Liver (tissue), 8 donors: ENCODE measurements at regions not wholly inside any gene's neighbourhood (a gene's known extent, or its start where the extent isn't known, plus 50 kb on each side); places are given as distances from the start of the nearest gene placed in this dataset.

Source experiments
- DNase-seq: peaks from one replicate; pipeline ENCODE4 v3.0.0-alpha.2; 2017; ENCODE audit warnings: low spot score
- H3K27ac ChIP-seq, 2 donors: one replicate each; pipeline ENCODE4 v1.7.0; 2013; ENCODE audit warnings: inconsistent platforms in 2 of 2, low read length in 2 of 2, control low read depth in 1 of 2, low read depth in 1 of 2, mild to moderate bottlenecking in 1 of 2
- H3K27me3 ChIP-seq, 4 donors: one replicate each; pipeline versions ENCODE4 v1.6.1 to v1.7.0; 2013; ENCODE audit warnings: low read length in 3 of 4, inconsistent platforms in 1 of 4, mild to moderate bottlenecking in 1 of 4, moderate library complexity in 1 of 4; ENCODE audit not compliant: control insufficient read depth in 4 of 4, insufficient read depth in 4 of 4
- H3K36me3 ChIP-seq, 4 donors: one replicate each; pipeline versions ENCODE4 v1.6.1 to v1.7.0; 2013; ENCODE audit warnings: low read length in 3 of 4, mild to moderate bottlenecking in 3 of 4, low read depth in 1 of 4, moderate library complexity in 1 of 4; ENCODE audit not compliant: control insufficient read depth in 4 of 4, insufficient read depth in 3 of 4
- H3K4me1 ChIP-seq, 4 donors: one replicate each; pipeline versions ENCODE4 v1.6.1 to v1.7.0; 2013; ENCODE audit warnings: low read length in 3 of 4, mild to moderate bottlenecking in 3 of 4, moderate library complexity in 1 of 4; ENCODE audit not compliant: control insufficient read depth in 4 of 4, insufficient read depth in 4 of 4
- H3K4me3 ChIP-seq, 3 donors: one replicate each; pipeline versions ENCODE4 v1.6.1 to v1.7.0; 2013; ENCODE audit warnings: low read length in 3 of 3, control low read depth in 1 of 3, low read depth in 1 of 3, mild to moderate bottlenecking in 1 of 3
- H3K9ac ChIP-seq, 2 donors: one replicate each; pipeline ENCODE4 v1.7.0; 2013; ENCODE audit warnings: low read length in 2 of 2, mild to moderate bottlenecking in 2 of 2, moderate library complexity in 2 of 2, control low read depth in 1 of 2, low read depth in 1 of 2
- H3K9me3 ChIP-seq, 4 donors: one replicate each; pipeline versions ENCODE4 v1.6.1 to v1.7.0; 2013; ENCODE audit warnings: low read length in 3 of 4; ENCODE audit not compliant: control insufficient read depth in 4 of 4
- ATF3 ChIP-seq: IDR thresholded peaks from 2 replicates; pipeline ENCODE4 v1.6.1; 2016; ENCODE audit warnings: antibody characterized with exemption
- CTCF ChIP-seq: fragments of 150-350 bp; IDR thresholded peaks from 2 replicates; pipeline ENCODE4 v1.5.1; 2017; ENCODE audit warnings: improper control_type of control experiment, low read depth, low read length; ENCODE audit not compliant: missing input control
- EGR1 ChIP-seq, 2 donors: IDR thresholded peaks; 2 replicates each; pipeline ENCODE4 v1.6.1; 2016 to 2018; ENCODE audit warnings: antibody characterized with exemption in 2 of 2, low read depth in 2 of 2
- GABPA ChIP-seq, 2 donors: IDR thresholded peaks in 1 of 2; conservative IDR thresholded peaks in 1 of 2; 2 replicates each; pipeline ENCODE4 v1.6.1; 2016; ENCODE audit warnings: antibody characterized with exemption in 2 of 2, mild to moderate bottlenecking in 1 of 2, moderate library complexity in 1 of 2
- HNF4A ChIP-seq, 2 donors: conservative IDR thresholded peaks; 2 replicates each; pipeline ENCODE4 v1.6.1; 2016; ENCODE audit warnings: antibody characterized with exemption in 2 of 2, mild to moderate bottlenecking in 2 of 2
- HNF4G ChIP-seq: IDR thresholded peaks from 2 replicates; pipeline ENCODE4 v1.6.1; 2016; ENCODE audit warnings: antibody characterized with exemption
- JUND ChIP-seq, 2 donors: IDR thresholded peaks; 2 replicates each; pipeline ENCODE4 v1.6.1; 2016; ENCODE audit warnings: antibody characterized with exemption in 2 of 2
- MAX ChIP-seq: IDR thresholded peaks from 2 replicates; pipeline ENCODE4 v1.6.1; 2016; ENCODE audit warnings: antibody characterized with exemption
- RAD21 ChIP-seq, 2 donors: IDR thresholded peaks; 2 replicates each; pipeline ENCODE4 v1.6.1; 2016; ENCODE audit warnings: antibody characterized with exemption in 2 of 2, mild to moderate bottlenecking in 2 of 2
- REST ChIP-seq: IDR thresholded peaks from 2 replicates; pipeline ENCODE4 v1.6.1; 2016; ENCODE audit warnings: antibody characterized with exemption, mild to moderate bottlenecking
- RXRA ChIP-seq, 2 donors: IDR thresholded peaks; 2 replicates each; pipeline ENCODE4 v1.6.1; 2017 to 2018; ENCODE audit warnings: antibody characterized with exemption in 2 of 2, mild to moderate bottlenecking in 1 of 2
- SP1 ChIP-seq: IDR thresholded peaks from 2 replicates; pipeline ENCODE4 v1.6.1; 2018; ENCODE audit warnings: antibody characterized with exemption, mild to moderate bottlenecking
- TAF1 ChIP-seq: conservative IDR thresholded peaks from 2 replicates; pipeline ENCODE4 v1.6.1; 2016; ENCODE audit warnings: antibody characterized with exemption, mild to moderate bottlenecking
- YY1 ChIP-seq: IDR thresholded peaks from 2 replicates; pipeline ENCODE4 v1.6.1; 2016; ENCODE audit warnings: antibody characterized with exemption, mild to moderate bottlenecking
- ZBTB33 ChIP-seq: IDR thresholded peaks from 2 replicates; pipeline ENCODE4 v1.6.1; 2016; ENCODE audit warnings: antibody characterized with exemption
- WGBS: extraction: QIAGEN DNeasy Blood & Tissue Kit; methylation state at CpG from one replicate; pipeline ENCODE4 v1.1.7; 2013; 5-methylcytosine and 5-hydroxymethylcytosine counted together
- donor health status: healthy.
- donor health status: healthy.
- donor health status: healthy.
- donor health status: healthy.
- donor health status: healthy.

GRCh38 chr2:193774166-193774565 lies 1579.4 kb upstream of the TMEFF2 start (continued):
- TF ChIP-seq REST = no peak

- Histone ChIP-seq H3K27me3 (no peaks in the 10 kb centered on the region), H3K27ac (no peak overlapping the region), H3K4me3 (no peak overlapping the region), H3K9me3 (no peaks in the 10 kb centered on the region), H3K36me3 (no peaks in the 10 kb centered on the region), H3K9ac (no peak overlapping the region), H3K4me1 (no peaks in the 10 kb centered on the region)
- 59% methylated on average over 2 of the region's 2 CpGs for WGBS
- TF ChIP-seq HNF4G (no peak), YY1 (no peak), ZBTB33 (no peak), MAX (no peak)
- no peak for DNase-seq
Observed at GRCh38 chr2:193751299-193751698, 1556.6 kb upstream of the TMEFF2 start.

GRCh38 chr2:193749485-193749884 lies 1554.8 kb upstream of the TMEFF2 start:
- H3K9ac ChIP-seq = no peak overlapping the region
- H3K27ac ChIP-seq = no peak overlapping the region
- H3K36me3 ChIP-seq = no peaks in the 10 kb centered on the region
- no peaks in the 10 kb centered on the region for H3K9me3 ChIP-seq
- 64% methylated on average over 2 of the region's 2 CpGs for WGBS
- H3K4me1 ChIP-seq = no peaks in the 10 kb centered on the region
- no peak for DNase-seq
- H3K4me3 ChIP-seq = no peak overlapping the region
- TF ChIP-seq CTCF (no peak), RXRA (IDR thresholded peaks at IDR 0.05) (no peak), REST (no peak), TAF1 (no peak), SP1 (no peak), YY1 (no peak), GABPA (IDR thresholded peaks at IDR 0.05 in 1 of 2, conservative IDR thresholded peaks at IDR 0.05 in 1 of 2) (no peak), HNF4A (conservative IDR thresholded peaks at IDR 0.05) (no peak), JUND (IDR thresholded peaks at IDR 0.05) (no peak), ZBTB33 (no peak), ATF3 (no peak), MAX (no peak), EGR1 (IDR thresholded peaks at IDR 0.05; ENCODE audit: low read depth in 2 of 2) (no peak), RAD21 (IDR thresholded peaks at IDR 0.05) (no peak), HNF4G (no peak)
- no peaks in the 10 kb centered on the region for H3K27me3 ChIP-seq
